ENCODE measurements at regions not wholly inside any gene's neighbourhood (a gene's known extent, or its start where the extent isn't known, plus 50 kb on each side); places are given as distances from the start of the nearest gene placed in this dataset.

DNA sequence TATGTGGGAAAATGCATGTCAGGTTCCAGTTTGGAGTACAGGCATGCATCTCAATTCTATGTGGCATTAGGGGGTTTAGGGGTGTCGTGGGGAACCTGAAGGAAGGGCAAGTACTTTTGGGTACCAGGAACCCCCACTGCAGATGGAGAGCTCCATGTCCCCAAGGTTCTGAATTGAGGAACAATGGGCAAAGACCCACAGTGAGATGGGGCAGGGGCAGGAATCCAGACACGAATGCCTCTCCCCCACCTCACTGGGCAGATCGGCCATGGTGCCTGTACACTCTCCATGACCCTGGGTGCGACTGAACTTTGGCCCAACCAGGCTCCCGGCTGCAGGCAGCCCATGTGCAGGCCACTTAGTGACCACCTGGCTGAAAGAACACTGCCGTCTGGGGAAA lies 209.3 kb downstream of the HAUS1 start:
- H3K27me3 ChIP-seq (replicated peaks; ENCODE audit: insufficient read depth): peaks cover 13% of the 10 kb centered on the region
- no peak for DNase-seq
- H3K9ac ChIP-seq: no peak overlapping the region
- no peak overlapping the region for H2AFZ ChIP-seq
- H3K9me3 ChIP-seq (ENCODE audit: low read depth): no peaks in the 10 kb centered on the region
- no peak overlapping the region for H3K27ac ChIP-seq
- in situ Hi-C loops (cut with MboI): no loop called here
- H3K79me2 ChIP-seq (ENCODE audit: insufficient read depth): no peaks in the 10 kb centered on the region
- H3K4me2 ChIP-seq (ENCODE audit: unreplicated experiment): no peak overlapping the region
- no peaks in the 10 kb centered on the region for H3K4me1 ChIP-seq (ENCODE audit: insufficient read depth)
- no peaks in the 10 kb centered on the region for H4K20me1 ChIP-seq (ENCODE audit: insufficient read depth)
- H3K36me3 ChIP-seq (ENCODE audit: low read depth): no peaks in the 10 kb centered on the region
- TF ChIP-seq EZH2 (IDR thresholded peaks at IDR 0.05; ENCODE audit: insufficient read depth, poor library complexity, severe bottlenecking): no peak
- TF ChIP-seq EZH2phosphoT487 (IDR thresholded peaks at IDR 0.05; ENCODE audit: insufficient read depth, low read depth): no peak
- no peak overlapping the region for H3K4me3 ChIP-seq
- WGBS, 2 experiments (ENCODE audit: low coverage in 1 of 2, low lambda C conversion rate in 2 of 2, missing lambda C conversion rate in 2 of 2): 23 to 29% methylated on average over 6 of the region's 6 CpGs
- H3K9me2 ChIP-seq (ENCODE audit: insufficient read depth): no peaks in the 10 kb centered on the region
- H3F3A ChIP-seq (ENCODE audit: insufficient read depth): no peaks in the 10 kb centered on the region

DNA sequence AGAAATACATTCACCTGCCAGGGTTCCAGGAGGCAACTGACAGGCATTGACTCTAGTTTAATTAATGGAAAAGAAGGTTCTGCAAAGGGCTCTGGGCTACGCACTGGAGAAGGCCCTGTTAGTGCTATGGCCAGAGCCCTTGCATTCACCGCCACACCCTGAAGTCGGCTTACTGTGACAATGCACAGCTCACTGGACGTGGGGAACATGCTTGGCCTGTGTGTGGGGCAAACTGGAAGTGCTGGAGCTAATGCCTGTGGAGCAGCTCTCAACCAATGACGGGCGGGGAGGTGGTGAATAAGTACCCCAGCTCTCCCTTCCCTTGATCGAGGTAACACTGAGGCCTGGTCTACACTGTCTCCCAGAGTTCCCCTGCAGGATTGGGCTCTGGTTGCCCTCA lies 209.8 kb downstream of the HAUS1 start:
- H4K20me1 ChIP-seq (ENCODE audit: insufficient read depth): no peaks in the 10 kb centered on the region
- H2AFZ ChIP-seq: no peak overlapping the region
- in situ Hi-C loops (cut with MboI): no loop called here
- WGBS, 2 experiments (ENCODE audit: low coverage in 1 of 2, low lambda C conversion rate in 2 of 2, missing lambda C conversion rate in 2 of 2): 50 to 60% methylated on average over 7 of the region's 7 CpGs
- H3K27me3 ChIP-seq (replicated peaks; ENCODE audit: insufficient read depth): peaks cover 13% of the 10 kb centered on the region
- H3K4me3 ChIP-seq: no peak overlapping the region
- H3K36me3 ChIP-seq (ENCODE audit: low read depth): no peaks in the 10 kb centered on the region
- H3K9me3 ChIP-seq (ENCODE audit: low read depth): no peaks in the 10 kb centered on the region
- no peak overlapping the region for H3K4me2 ChIP-seq (ENCODE audit: unreplicated experiment)
- no peaks in the 10 kb centered on the region for H3K9me2 ChIP-seq (ENCODE audit: insufficient read depth)
- TF ChIP-seq EZH2phosphoT487 (IDR thresholded peaks at IDR 0.05; ENCODE audit: insufficient read depth, low read depth): no peak
- TF ChIP-seq EZH2 (IDR thresholded peaks at IDR 0.05; ENCODE audit: insufficient read depth, poor library complexity, severe bottlenecking): no peak
- no peaks in the 10 kb centered on the region for H3K4me1 ChIP-seq (ENCODE audit: insufficient read depth)
- no peak for DNase-seq
- no peaks in the 10 kb centered on the region for H3F3A ChIP-seq (ENCODE audit: insufficient read depth)
- no peak overlapping the region for H3K9ac ChIP-seq
- H3K79me2 ChIP-seq (ENCODE audit: insufficient read depth): no peaks in the 10 kb centered on the region
- no peak overlapping the region for H3K27ac ChIP-seq

DNA sequence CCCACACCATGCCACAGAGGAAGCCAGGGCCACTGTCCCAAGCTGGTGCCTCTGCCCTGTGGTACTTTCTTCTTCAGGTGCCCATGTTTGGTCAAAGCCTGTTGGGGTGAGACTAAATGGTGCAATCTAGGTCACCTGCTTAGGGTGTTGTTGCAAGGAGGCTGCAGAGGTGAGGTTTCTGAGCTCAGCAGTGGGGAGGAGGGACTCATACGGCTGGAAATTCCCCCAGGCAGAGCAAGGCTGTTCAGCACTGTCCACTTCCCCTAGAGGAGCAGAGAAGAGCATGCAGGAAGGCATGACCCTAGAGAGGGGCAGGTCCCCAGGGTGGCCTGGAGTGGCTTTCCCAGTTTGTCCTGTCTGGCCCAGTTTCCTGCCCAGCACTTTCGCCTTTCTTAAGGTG lies 211.0 kb downstream of the HAUS1 start:
- H3K4me3 ChIP-seq: no peak overlapping the region
- no peak overlapping the region for H3K4me2 ChIP-seq (ENCODE audit: unreplicated experiment)
- no peak overlapping the region for H3K9ac ChIP-seq
- H3K27ac ChIP-seq: no peak overlapping the region
- no peaks in the 10 kb centered on the region for H3K79me2 ChIP-seq (ENCODE audit: insufficient read depth)
- peaks cover 13% of the 10 kb centered on the region for H3K27me3 ChIP-seq (replicated peaks; ENCODE audit: insufficient read depth)
- no peak for TF ChIP-seq EZH2 (IDR thresholded peaks at IDR 0.05; ENCODE audit: insufficient read depth, poor library complexity, severe bottlenecking)
- no peak for TF ChIP-seq EZH2phosphoT487 (IDR thresholded peaks at IDR 0.05; ENCODE audit: insufficient read depth, low read depth)
- no peaks in the 10 kb centered on the region for H3F3A ChIP-seq (ENCODE audit: insufficient read depth)
- no peaks in the 10 kb centered on the region for H3K4me1 ChIP-seq (ENCODE audit: insufficient read depth)
- no peaks in the 10 kb centered on the region for H3K36me3 ChIP-seq (ENCODE audit: low read depth)
- in situ Hi-C loops (cut with MboI): no loop called here
- WGBS, 2 experiments (ENCODE audit: low coverage in 1 of 2, low lambda C conversion rate in 2 of 2, missing lambda C conversion rate in 2 of 2): 36 to 48% methylated on average over 2 of the region's 2 CpGs
- H2AFZ ChIP-seq: no peak overlapping the region
- no peak for DNase-seq
- H3K9me2 ChIP-seq (ENCODE audit: insufficient read depth): no peaks in the 10 kb centered on the region
- no peaks in the 10 kb centered on the region for H3K9me3 ChIP-seq (ENCODE audit: low read depth)
- no peaks in the 10 kb centered on the region for H4K20me1 ChIP-seq (ENCODE audit: insufficient read depth)

DNA sequence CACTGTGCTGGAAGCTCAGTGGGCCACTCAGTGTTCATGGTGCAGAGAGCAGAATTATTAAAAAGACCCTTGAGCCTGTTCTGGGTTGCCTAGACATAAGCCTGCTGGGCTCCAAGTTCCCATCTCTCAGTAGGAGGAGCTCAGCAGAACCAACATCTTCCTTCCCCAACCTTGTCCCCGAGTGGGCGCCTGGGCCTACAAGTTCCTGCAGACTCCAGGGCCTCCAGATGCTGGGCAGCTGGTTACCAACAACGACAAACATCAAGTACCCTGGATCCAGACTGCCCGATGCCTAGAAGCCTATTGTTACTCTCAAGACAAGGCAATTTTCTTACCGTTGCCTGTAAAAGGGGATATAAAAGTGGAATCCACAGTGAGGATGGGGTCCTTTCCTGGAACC lies 214.2 kb downstream of the HAUS1 start:
- peaks cover 11% of the 10 kb centered on the region for H3K4me1 ChIP-seq (ENCODE audit: insufficient read depth)
- H3K79me2 ChIP-seq (ENCODE audit: insufficient read depth): no peaks in the 10 kb centered on the region
- H3K27me3 ChIP-seq (replicated peaks; ENCODE audit: insufficient read depth): peaks cover 13% of the 10 kb centered on the region
- no peaks in the 10 kb centered on the region for H3K9me2 ChIP-seq (ENCODE audit: insufficient read depth)
- H3K4me3 ChIP-seq: no peak overlapping the region
- H2AFZ ChIP-seq: no peak overlapping the region
- no peak for DNase-seq
- in situ Hi-C loops (cut with MboI): no loop called here
- H3K4me2 ChIP-seq (ENCODE audit: unreplicated experiment): no peak overlapping the region
- no peaks in the 10 kb centered on the region for H4K20me1 ChIP-seq (ENCODE audit: insufficient read depth)
- no peaks in the 10 kb centered on the region for H3K9me3 ChIP-seq (ENCODE audit: low read depth)
- TF ChIP-seq EZH2 (IDR thresholded peaks at IDR 0.05; ENCODE audit: insufficient read depth, poor library complexity, severe bottlenecking) (no peak), EZH2phosphoT487 (IDR thresholded peaks at IDR 0.05; ENCODE audit: insufficient read depth, low read depth) (no peak)
- no peaks in the 10 kb centered on the region for H3K36me3 ChIP-seq (ENCODE audit: low read depth)
- no peak overlapping the region for H3K27ac ChIP-seq
- no peak overlapping the region for H3K9ac ChIP-seq
- H3F3A ChIP-seq (ENCODE audit: insufficient read depth): no peaks in the 10 kb centered on the region
- WGBS, 2 experiments (ENCODE audit: low coverage in 1 of 2, low lambda C conversion rate in 2 of 2, missing lambda C conversion rate in 2 of 2): 45 to 51% methylated on average over 5 of the region's 5 CpGs

DNA sequence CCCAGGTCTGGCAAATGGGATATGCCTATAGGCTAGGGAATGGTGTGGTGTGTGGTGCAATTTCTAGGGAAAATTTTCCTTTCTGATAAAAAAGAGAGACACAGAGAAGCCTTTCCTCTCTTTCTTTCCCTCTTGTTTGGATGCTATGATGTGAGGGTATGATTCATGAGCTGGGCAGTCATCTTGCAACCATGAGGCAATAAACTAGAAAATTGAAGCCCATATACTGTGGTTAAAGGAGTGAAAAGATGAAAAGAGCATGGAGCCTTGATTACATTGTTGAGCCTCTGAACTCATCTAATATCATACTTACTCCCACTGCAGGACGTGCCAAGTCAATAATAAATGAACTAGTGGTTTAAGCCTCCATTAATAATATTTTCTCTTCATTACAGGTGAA lies 215.6 kb downstream of the HAUS1 start:
- Histone ChIP-seq H3K4me3 (no peak overlapping the region), H2AFZ (no peak overlapping the region), H3F3A (ENCODE audit: insufficient read depth) (no peaks in the 10 kb centered on the region), H3K4me2 (ENCODE audit: unreplicated experiment) (no peak overlapping the region), H3K9me2 (ENCODE audit: insufficient read depth) (no peaks in the 10 kb centered on the region), H3K27ac (no peak overlapping the region), H4K20me1 (ENCODE audit: insufficient read depth) (no peaks in the 10 kb centered on the region), H3K79me2 (ENCODE audit: insufficient read depth) (no peaks in the 10 kb centered on the region), H3K27me3 (replicated peaks; ENCODE audit: insufficient read depth) (peaks cover 13% of the 10 kb centered on the region), H3K9me3 (ENCODE audit: low read depth) (no peaks in the 10 kb centered on the region), H3K9ac (no peak overlapping the region), H3K36me3 (ENCODE audit: low read depth) (no peaks in the 10 kb centered on the region), H3K4me1 (ENCODE audit: insufficient read depth) (peaks cover 11% of the 10 kb centered on the region)
- DNase-seq: peak; percentile 22
- in situ Hi-C loops (cut with MboI): no loop called here
- 4 to 17% methylated on average over 1 of the region's 1 CpG for WGBS, 2 experiments (ENCODE audit: low coverage in 1 of 2, low lambda C conversion rate in 2 of 2, missing lambda C conversion rate in 2 of 2)
- no peak for TF ChIP-seq EZH2 (IDR thresholded peaks at IDR 0.05; ENCODE audit: insufficient read depth, poor library complexity, severe bottlenecking)
- no peak for TF ChIP-seq EZH2phosphoT487 (IDR thresholded peaks at IDR 0.05; ENCODE audit: insufficient read depth, low read depth)
